ENCODE measurements at regions not wholly inside any gene's neighbourhood (a gene's known extent, or its start where the extent isn't known, plus 50 kb on each side); places are given as distances from the start of the nearest gene placed in this dataset.

DNA sequence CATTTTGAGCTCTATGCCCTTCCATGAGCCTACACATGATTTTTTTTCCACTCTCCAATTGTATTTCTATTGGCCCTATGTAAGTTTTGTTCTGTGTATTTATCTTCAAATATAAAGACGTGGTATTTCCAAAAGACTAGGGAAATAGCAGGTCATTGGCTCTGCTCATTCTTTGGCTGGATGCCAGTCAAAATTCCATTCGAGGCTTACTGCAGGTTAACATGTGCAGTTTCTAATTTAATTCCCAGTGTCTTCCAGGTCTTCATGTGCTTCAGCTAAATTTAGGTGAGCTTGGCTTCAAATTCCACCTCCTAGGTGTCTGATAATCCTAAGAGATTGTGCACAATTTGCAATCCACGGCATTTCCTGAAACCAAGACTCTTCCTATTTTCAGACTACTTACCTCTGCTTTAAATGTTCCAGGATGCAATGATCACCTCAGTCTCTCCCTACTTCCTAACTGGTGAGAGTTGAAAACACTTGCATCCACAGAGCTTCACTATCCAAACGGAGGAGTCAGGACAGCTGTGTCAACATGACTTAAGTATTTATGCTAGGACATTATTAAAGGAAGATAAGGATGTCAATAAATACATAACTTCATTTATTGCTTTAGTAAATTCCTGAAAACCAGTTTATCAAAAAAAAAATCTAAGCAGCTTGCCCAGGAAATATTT, 236.1 kb downstream of the COL12A1 start:
- H3K36me3 ChIP-seq = no peaks in the 10 kb centered on the region
- DNase-seq (ENCODE audit: low spot score) (no peak), ATAC-seq (ENCODE audit: insufficient number of reproducible peaks, low FRiP score, low read depth) (no peak)
- H3K9me3 ChIP-seq = peaks cover 2% of the 10 kb centered on the region
- H3K27ac ChIP-seq = no peak overlapping the region
- H3K4me3 ChIP-seq = no peak overlapping the region
- no peaks in the 10 kb centered on the region for H3K27me3 ChIP-seq (replicated peaks; ENCODE audit: insufficient read depth)
- TF ChIP-seq, protein P1, sequence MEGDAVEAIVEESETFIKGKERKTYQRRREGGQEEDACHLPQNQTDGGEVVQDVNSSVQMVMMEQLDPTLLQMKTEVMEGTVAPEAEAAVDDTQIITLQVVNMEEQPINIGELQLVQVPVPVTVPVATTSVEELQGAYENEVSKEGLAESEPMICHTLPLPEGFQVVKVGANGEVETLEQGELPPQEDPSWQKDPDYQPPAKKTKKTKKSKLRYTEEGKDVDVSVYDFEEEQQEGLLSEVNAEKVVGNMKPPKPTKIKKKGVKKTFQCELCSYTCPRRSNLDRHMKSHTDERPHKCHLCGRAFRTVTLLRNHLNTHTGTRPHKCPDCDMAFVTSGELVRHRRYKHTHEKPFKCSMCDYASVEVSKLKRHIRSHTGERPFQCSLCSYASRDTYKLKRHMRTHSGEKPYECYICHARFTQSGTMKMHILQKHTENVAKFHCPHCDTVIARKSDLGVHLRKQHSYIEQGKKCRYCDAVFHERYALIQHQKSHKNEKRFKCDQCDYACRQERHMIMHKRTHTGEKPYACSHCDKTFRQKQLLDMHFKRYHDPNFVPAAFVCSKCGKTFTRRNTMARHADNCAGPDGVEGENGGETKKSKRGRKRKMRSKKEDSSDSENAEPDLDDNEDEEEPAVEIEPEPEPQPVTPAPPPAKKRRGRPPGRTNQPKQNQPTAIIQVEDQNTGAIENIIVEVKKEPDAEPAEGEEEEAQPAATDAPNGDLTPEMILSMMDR (IDR thresholded peaks at IDR 0.05) = no peak
- H3K4me1 ChIP-seq (ENCODE audit: control insufficient read depth in 1 of 2, low read depth in 2 of 2) = peaks cover 0 to 5% of the 10 kb centered on the region in 2 donors

DNA sequence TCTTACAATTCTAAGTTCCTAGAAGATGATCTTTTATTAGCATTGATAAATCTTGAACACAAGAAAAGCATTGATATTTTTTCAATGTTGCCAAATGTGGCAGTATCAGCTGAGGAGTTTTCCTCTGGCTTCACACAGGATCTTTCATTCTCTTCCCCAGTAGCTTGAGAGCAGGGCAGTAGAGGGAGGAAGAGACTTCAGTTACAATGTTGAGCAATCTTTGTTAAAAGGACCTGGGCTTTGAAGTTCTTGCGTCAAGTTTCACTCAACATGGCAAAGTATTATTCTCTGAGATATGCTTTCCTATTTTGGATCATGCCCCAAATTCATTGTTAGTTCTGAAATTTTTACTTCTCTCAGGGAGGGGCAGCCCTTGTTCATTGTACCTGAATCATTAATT, 238.0 kb downstream of the COL12A1 start:
- DNase-seq (ENCODE audit: low spot score) (no peak), ATAC-seq (ENCODE audit: insufficient number of reproducible peaks, low FRiP score, low read depth) (no peak)
- H3K4me1 ChIP-seq (ENCODE audit: control insufficient read depth in 1 of 2, low read depth in 2 of 2) = no peaks in the 10 kb centered on the region
- TF ChIP-seq, protein P1 (IDR thresholded peaks at IDR 0.05) = no peak
- H3K4me3 ChIP-seq = no peak overlapping the region
- no peaks in the 10 kb centered on the region for H3K27me3 ChIP-seq (replicated peaks; ENCODE audit: insufficient read depth)
- H3K9me3 ChIP-seq = peaks cover 8% of the 10 kb centered on the region
- H3K27ac ChIP-seq = no peak overlapping the region
- H3K36me3 ChIP-seq = no peaks in the 10 kb centered on the region

- Histone ChIP-seq H3K27ac (no peak overlapping the region), H3K36me3 (no peaks in the 10 kb centered on the region), H3K4me3 (no peak overlapping the region), H3K9me3 (peaks cover 8% of the 10 kb centered on the region), H3K4me1 (ENCODE audit: control insufficient read depth in 1 of 2, low read depth in 2 of 2) (no peaks in the 10 kb centered on the region), H3K27me3 (replicated peaks; ENCODE audit: insufficient read depth) (no peaks in the 10 kb centered on the region)
- DNase-seq (ENCODE audit: low spot score) = no peak
- ATAC-seq (ENCODE audit: insufficient number of reproducible peaks, low FRiP score, low read depth) = no peak
- TF ChIP-seq, protein P1 (IDR thresholded peaks at IDR 0.05) = no peak
Measured at GRCh38 chr6:74966712-74967111, 239.1 kb downstream of the COL12A1 start.

DNA sequence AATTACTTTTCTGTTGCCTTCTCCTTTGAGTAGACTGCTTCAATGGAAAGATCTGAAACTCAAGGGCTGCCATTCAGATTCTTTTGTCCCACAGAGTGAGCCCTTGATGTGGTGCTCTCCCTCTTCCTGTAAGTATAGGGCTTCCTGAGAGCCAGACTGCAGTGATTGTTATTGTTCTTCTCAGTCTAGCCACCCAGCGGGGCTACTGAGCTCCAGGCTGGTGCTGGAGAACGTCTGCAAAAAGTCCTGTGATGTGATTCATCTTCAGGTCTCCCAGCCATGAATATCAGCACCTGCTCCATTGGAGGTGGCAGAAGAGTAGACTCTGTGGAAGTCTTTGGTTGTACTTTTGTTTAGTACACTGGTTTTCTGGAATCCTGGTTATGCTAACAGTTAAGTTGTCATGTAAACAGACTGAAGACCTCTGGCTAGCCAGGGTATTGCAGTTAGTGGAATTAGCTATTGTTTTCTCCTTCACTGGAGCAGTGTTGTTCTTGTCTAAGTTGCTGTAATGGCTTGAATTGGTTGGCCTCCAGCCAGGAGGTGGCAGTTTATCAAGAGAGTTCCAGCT, 240.9 kb downstream of the COL12A1 start:
- DNase-seq (ENCODE audit: low spot score) (no peak), ATAC-seq (ENCODE audit: insufficient number of reproducible peaks, low FRiP score, low read depth) (no peak)
- Histone ChIP-seq H3K27me3 (replicated peaks; ENCODE audit: insufficient read depth) (no peaks in the 10 kb centered on the region), H3K4me3 (no peak overlapping the region), H3K27ac (no peak overlapping the region), H3K9me3 (peaks cover 8% of the 10 kb centered on the region), H3K4me1 (ENCODE audit: control insufficient read depth in 1 of 2, low read depth in 2 of 2) (no peaks in the 10 kb centered on the region), H3K36me3 (no peaks in the 10 kb centered on the region)
- TF ChIP-seq, protein P1 (IDR thresholded peaks at IDR 0.05) = no peak

GRCh38 chr6:74956559-74957428, 249.1 kb downstream of the COL12A1 start:
- peaks cover 5% of the 10 kb centered on the region for H3K9me3 ChIP-seq
- H3K4me1 ChIP-seq (ENCODE audit: control insufficient read depth in 1 of 2, low read depth in 2 of 2) = no peaks in the 10 kb centered on the region
- no peak for ATAC-seq (ENCODE audit: insufficient number of reproducible peaks, low FRiP score, low read depth)
- no peaks in the 10 kb centered on the region for H3K27me3 ChIP-seq (replicated peaks; ENCODE audit: insufficient read depth)
- H3K36me3 ChIP-seq = no peaks in the 10 kb centered on the region
- H3K4me3 ChIP-seq = no peak overlapping the region
- no peak overlapping the region for H3K27ac ChIP-seq
- TF ChIP-seq, protein P1 (IDR thresholded peaks at IDR 0.05) = no peak
- no peak for DNase-seq (ENCODE audit: low spot score)

Data from thoracic aorta (tissue), 2 donors.